ENCODE measurements at regions not wholly inside any gene's neighbourhood (a gene's known extent, or its start where the extent isn't known, plus 50 kb on each side); places are given as distances from the start of the nearest gene placed in this dataset.
A peak's percentile ranks its signal among the peaks of the same experiment; 100 is the strongest.

DNA sequence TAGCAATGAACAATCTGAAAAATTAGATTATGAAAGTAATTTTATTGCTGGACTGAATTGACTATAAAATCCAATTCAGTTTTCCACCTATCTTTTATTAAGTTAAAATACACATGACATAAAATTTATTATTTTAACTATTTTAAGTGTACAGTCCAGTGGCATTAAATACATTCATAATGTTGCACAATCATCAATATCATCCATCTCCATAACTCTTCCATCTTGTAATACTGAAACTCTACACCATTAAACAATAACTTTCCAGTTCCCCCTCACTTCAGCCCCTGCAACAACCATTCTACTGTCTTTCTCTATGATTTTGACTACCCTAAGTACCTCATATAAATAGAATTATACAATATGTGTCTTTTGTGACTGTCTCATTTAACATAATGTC is 200.6 kb upstream of the ITGA1 start:
- Mint-ChIP-seq H3K4me3 (no peak overlapping the region), H3K9me3 (no peaks in the 10 kb centered on the region), H3K27me3 (ENCODE audit: low read depth) (no peaks in the 10 kb centered on the region), H3K4me1 (no peaks in the 10 kb centered on the region), H3K27ac (no peak overlapping the region), H3K36me3 (ENCODE audit: low read depth) (no peaks in the 10 kb centered on the region)
- TF ChIP-seq, protein P1, sequence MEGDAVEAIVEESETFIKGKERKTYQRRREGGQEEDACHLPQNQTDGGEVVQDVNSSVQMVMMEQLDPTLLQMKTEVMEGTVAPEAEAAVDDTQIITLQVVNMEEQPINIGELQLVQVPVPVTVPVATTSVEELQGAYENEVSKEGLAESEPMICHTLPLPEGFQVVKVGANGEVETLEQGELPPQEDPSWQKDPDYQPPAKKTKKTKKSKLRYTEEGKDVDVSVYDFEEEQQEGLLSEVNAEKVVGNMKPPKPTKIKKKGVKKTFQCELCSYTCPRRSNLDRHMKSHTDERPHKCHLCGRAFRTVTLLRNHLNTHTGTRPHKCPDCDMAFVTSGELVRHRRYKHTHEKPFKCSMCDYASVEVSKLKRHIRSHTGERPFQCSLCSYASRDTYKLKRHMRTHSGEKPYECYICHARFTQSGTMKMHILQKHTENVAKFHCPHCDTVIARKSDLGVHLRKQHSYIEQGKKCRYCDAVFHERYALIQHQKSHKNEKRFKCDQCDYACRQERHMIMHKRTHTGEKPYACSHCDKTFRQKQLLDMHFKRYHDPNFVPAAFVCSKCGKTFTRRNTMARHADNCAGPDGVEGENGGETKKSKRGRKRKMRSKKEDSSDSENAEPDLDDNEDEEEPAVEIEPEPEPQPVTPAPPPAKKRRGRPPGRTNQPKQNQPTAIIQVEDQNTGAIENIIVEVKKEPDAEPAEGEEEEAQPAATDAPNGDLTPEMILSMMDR (IDR thresholded peaks at IDR 0.05; ENCODE audit: unreplicated experiment in 3 of 3), result no peak

DNA sequence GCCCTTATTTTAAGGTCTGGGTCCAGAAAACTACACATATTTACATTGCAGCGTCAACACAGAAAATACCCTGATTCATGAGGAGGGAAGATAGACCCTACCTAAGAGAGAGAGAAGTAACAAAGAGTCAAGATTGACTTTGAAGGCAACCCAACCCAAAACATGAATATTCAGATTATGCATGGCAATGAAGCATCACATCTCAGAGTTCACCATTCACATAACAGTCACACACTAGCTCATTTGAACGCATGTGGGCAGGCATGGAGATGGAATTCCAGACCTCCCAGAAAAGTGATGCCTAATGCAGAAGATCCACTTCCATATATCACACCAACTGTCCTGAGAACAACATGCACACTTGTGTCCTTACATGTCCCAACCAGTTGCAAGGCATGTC is 190.1 kb upstream of the ITGA1 start:
- TF ChIP-seq, protein P1 (IDR thresholded peaks at IDR 0.05; ENCODE audit: unreplicated experiment in 3 of 3), result no peak
- no peak overlapping the region for H3K27ac Mint-ChIP-seq
- H3K4me3 Mint-ChIP-seq, result no peak overlapping the region
- no peaks in the 10 kb centered on the region for H3K9me3 Mint-ChIP-seq
- no peaks in the 10 kb centered on the region for H3K36me3 Mint-ChIP-seq (ENCODE audit: low read depth)
- H3K27me3 Mint-ChIP-seq (ENCODE audit: low read depth), result peaks cover 5% of the 10 kb centered on the region
- no peaks in the 10 kb centered on the region for H3K4me1 Mint-ChIP-seq

DNA sequence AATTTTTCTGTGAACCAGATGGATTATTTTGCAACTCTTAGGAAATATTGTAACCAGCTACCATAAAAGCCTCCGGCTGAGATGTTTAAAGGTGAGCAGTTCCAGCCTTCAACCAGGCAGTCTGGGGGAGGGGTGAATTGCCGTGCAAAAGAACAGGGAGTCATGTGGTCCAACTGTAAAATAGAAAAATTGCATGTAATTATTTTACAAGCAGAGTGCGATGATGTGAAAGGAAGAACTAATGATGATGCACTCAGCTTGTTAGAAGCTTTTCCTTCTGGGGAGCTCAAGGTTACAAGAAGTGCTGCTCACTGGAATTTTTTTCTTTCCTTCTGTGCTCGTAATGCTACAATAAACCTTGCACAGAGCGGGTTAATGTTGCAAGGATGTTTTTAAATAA is 188.7 kb upstream of the ITGA1 start:
- Mint-ChIP-seq H3K9me3 (no peaks in the 10 kb centered on the region), H3K4me3 (no peak overlapping the region), H3K4me1 (peaks cover 4% of the 10 kb centered on the region), H3K36me3 (ENCODE audit: low read depth) (no peaks in the 10 kb centered on the region), H3K27me3 (ENCODE audit: low read depth) (peaks cover 5% of the 10 kb centered on the region), H3K27ac (peak overlapping the region in 2 of 3 experiments; percentile 70 to 72)
- TF ChIP-seq, protein P1 (IDR thresholded peaks at IDR 0.05; ENCODE audit: unreplicated experiment in 3 of 3), result no peak

DNA sequence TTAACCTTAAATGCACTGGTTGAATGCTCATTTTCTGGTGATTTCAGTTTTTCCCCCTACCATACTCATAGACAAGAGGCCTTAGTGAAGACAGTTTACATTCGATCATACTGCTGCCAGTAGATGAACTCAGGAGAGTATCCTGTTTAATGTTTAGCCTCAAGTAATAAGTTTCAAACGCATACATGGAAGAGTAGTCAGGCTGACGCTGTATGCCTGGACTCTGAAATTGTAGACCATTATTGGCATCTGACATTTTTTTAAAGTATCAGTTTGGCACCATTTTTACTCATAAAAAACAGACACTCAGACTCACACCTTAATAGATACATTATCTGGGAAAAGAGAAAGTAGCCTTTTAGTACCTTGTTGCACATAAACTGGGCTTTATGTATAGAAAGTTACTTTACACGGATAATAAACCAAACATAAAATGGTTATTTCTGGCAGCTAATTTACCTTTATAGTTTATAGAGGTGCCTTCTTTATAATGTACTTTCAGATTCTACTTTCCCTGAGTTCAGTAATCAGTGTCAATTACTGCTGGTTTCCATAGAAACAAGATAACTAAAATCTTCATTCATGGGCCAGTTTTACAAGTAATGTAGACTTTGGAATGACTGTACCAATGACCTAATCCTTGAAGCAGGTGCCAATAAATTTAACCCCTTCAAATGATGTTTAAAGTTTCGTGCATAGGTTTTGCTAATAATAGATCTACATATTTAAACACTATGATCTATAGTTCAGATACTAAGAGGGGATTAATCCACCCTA is 183.8 kb upstream of the ITGA1 start:
- TF ChIP-seq, protein P1 (IDR thresholded peaks at IDR 0.05; ENCODE audit: unreplicated experiment in 3 of 3), result no peak
- no peaks in the 10 kb centered on the region for H3K36me3 Mint-ChIP-seq (ENCODE audit: low read depth)
- H3K27ac Mint-ChIP-seq, result peak overlapping the region; percentile 74 to 91 (median 76)
- H3K27me3 Mint-ChIP-seq (ENCODE audit: low read depth), result no peaks in the 10 kb centered on the region
- H3K4me1 Mint-ChIP-seq, result peaks cover 24% of the 10 kb centered on the region
- peak overlapping the region in 1 of 3 experiments; percentile 37 for H3K4me3 Mint-ChIP-seq
- H3K9me3 Mint-ChIP-seq, result no peaks in the 10 kb centered on the region

DNA sequence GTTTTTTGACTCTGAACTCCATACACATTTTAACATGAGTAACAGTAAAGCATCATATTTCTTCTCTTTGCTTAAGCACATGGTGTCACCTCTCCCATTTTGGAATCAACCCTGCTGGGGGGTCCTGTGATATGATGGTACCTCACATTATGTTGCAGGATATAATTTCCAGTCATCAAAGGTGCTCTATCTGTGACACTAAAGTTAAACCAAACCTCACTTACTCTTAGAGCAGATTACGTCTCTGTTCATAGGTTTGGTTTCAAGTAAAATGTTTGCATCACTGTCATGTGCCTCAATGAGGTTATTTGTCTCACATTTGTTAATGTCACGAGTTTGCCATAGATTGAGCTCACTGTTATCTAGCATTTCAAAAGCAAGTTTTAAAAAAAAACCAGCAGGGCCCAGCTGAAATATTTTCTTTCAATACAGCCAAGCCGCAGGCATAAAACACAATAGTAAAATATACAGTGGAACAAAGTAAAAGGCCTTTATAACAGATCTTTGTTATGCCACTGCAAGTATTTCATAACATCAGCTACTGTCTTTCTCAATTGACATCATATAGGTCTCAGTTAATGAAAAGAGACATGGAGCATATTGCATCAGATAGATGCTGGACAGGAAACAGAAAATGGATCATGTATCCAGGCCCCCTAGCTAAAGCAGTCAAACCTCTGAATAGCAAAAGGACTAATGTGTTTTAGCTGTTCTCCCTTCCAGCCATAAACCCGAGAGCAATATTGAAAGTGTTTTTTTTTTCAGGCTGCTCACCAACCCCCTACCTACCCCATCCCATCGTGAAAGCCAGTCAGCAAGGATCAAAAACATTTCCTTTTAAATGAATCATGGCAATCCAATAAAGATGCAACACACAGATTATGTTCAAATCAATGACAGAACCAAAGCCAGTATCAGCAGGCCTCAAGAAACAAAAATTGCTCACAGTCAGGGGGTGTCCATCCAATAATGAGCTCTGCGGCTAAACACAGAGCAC is 182.1 kb upstream of the ITGA1 start:
- Mint-ChIP-seq H3K27me3 (ENCODE audit: low read depth) (no peaks in the 10 kb centered on the region), H3K9me3 (no peaks in the 10 kb centered on the region), H3K27ac (peak overlapping the region in 2 of 3 experiments; percentile 18 to 30), H3K4me1 (peaks cover 24% of the 10 kb centered on the region), H3K4me3 (no peak overlapping the region), H3K36me3 (ENCODE audit: low read depth) (no peaks in the 10 kb centered on the region)
- TF ChIP-seq, protein P1 (IDR thresholded peaks at IDR 0.05; ENCODE audit: unreplicated experiment in 3 of 3), result no peak

Data from nephron (organoid).